HG02943 (cell line): ENCODE measurements at regions not wholly inside any gene's neighbourhood (a gene's known extent, or its start where the extent isn't known, plus 50 kb on each side); places are given as distances from the start of the nearest gene placed in this dataset.
"Not testable (repeated sequence)": the region's sequence is repeated elsewhere in the genome, so short reads cannot be mapped to it uniquely, and the experiment has no call there.

ENCODE experiments used
- ATAC-seq: cut with Tn5 transposase; IDR thresholded peaks from one replicate; pipeline ENCODE4 v1.9.1; 2021; ENCODE audit warnings: mild to moderate bottlenecking, low read depth, moderate library complexity; ENCODE audit not compliant: unreplicated experiment

DNA sequence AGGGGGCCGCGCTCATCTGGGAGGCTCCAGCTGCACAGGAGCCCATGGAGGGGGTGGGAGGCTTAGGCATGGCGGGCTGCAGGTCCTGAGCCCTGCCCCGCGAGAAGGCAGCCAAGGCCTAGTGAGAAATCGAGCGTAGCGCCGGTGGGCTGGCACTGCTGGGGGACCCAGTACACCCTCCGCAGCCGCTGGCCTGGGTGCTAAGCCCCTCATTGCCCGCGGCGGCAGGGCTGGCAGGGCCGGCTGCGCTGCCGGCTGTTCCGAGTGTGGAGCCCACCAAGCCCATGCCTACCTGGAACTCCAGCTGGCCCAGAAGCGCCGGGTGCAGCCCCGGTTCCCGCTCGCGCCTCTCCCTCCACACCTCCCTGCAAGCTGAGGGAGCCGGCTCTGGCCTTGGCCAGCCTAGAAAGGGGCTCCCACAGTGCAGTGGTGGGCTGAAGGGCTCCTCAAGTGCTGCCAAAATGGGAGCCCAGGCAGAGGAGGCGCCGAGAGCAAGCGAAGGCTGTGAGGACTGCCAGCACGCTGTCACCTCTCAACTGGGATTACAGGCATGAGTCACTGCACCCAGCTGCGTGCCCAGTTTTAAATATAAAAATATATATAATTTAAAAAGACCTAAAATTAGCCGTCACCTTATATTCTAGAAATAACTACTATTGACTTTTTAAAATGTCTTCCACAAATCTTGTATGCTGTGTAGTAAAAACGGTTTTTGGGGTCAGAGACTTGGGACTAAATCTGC, 56.9 kb upstream of the GOT2 start:
- not testable (repeated sequence) for ATAC-seq

- ATAC-seq = no peak
Measured at GRCh38 chr16:58789351-58789750, 55.2 kb upstream of the GOT2 start.
